ENCODE measurements at regions not wholly inside any gene's neighbourhood (a gene's known extent, or its start where the extent isn't known, plus 50 kb on each side); places are given as distances from the start of the nearest gene placed in this dataset.

DNA sequence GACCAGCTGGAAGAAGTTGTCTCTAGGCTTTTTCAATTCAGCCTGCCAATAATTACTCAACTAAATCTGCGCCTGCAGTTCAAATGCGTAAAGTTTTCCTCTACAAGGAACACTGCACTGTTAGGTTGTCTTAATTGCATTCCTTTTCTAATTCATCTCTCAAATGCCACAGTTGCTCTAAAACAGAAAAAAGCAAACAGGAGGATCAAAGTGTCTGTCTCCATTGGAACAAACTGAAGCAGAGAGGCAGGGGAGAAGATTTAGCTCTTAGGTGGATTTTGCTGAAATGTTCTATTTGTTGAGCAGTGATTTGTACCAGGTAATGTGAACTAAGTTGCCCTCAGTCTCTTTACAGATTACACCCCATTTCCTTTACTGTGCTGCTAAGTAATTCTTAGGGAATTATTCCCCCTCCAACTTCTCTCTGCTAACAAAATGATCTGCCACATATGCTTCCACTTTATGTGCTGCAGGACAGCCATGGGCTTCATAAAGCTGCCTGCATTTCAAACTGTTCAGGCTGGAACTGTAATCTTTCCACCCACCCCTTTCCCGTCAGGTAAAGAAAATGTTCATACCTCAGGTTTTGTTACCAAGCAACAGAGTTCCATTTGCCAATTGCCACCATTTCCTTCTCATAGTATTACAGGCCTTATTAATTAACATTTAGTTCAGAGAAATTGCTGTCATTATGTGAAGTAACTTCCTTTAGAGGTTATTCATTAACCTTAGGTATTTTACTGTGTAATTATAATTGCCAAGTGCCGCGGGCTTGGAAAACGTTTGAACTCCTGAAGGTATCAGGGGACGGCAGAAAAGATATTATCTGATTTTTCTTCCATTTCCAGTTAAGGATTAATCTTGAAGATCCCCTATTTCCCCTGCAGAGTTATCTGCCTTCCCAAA, 149.3 kb downstream of the SPRY1 start:
- no peak for DNase-seq

DNA sequence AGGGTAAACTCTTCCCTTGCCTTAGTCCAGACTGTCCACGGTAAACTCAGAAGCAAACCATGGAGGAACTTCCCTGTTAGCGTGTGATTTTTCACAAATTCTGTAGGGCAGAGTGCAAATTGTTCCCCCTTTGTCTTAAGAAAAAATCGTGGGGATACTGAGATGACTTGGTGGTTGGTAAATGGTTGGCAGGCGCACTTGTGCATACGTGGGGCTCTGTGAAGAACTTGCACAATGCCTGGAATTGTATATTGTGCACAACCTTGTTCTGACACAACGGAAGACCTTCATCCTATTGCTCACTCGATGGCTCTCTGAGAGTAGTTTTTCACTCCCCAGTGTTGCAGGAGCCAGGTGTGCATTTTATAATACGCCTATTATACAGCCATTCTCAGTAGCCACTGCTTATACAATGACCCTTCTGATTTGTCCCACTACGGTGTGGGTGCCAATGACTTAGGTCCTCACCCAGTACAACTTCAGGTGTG, 150.0 kb downstream of the SPRY1 start:
- DNase-seq: no peak

DNA sequence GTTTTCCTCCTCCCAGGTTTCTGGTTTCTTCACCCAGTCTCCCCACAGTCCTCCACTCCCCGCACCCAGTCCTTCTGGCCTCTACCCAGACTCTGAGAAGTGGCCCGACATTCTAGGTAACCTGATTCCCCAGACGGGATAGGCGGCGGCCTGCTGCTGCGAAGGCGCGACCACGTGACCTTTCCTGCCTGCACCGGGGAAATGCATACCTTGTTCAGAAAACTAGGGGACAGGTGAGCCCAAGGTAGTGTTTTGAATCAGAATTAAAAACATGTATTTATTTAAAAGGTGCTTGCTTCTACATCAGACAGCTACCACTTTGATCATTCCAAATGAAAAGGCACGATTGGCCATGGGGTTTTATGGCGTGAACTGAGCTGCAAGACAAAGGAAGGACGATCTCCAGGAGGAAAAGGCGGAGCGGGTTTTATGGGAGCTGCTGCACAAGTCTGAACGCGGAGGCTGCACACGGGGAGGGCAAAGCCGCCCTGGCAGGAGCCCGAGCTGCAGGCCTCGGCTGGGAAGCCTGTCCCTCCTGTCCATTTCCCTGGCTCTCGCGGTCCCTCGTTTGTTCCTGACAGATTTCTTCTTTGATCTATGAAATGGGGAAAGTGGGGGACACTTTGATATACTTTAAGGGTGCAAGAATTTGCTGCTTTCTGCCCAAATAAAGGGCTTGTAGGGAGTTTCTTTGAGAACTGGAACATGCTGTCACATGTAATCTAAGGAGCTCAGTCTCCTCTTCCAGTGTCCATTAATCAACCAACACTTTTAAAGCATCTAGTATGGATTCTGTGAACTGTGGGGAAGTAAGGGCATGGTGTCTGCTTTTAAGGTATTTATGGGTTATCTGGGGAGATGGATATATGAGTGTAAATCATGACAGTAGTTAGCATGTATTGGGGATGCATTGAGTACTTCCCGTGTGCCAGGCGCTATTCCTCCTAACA, 150.9 kb downstream of the SPRY1 start:
- DNase-seq: peak; percentile 54

DNA sequence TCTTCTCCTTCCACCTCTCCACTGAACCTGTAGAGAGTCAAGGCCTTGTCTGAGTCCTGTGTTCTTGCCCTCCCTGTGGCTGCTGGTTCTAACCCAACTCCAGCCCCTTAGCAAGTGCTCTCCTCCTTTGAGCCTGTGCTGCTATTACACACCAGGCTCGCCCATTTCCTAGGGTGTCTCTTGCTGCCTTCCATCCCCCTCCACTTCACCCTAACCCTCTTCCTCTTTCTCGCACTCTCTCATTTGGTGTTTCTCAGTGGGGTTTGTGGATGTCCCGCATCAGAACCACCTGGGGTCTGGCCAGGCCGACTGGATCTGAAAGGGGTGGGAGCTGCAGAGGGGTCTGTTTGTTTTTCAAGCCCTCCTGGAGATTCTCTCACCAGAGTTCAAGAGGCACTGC, 156.7 kb downstream of the SPRY1 start:
- DNase-seq: no peak

- DNase-seq: no peak
Measured at GRCh38 chr4:123553733-123554637, 157.4 kb downstream of the SPRY1 start.

DNA sequence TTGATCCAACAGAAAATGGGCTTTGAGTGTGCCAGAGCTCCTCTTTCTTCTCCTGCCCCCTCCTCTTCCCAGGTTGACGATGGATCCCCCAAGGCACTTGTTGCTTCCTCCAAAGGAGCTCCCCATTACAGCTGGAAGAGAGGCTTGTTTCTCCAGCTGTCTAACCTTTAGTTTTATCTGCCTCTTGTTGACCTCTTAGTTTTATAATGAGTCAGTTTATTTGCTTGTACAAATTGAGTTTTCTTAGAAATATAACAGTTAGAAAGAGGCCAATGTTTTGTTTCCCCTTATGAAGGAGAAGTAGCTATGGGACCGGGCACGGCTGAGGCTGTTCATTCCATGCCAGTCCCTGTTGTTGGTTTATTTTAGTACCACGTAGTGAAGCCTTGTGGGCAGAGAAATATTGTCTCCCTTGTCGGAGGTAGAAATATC, 158.2 kb downstream of the SPRY1 start:
- no peak for DNase-seq

- DNase-seq: peak; percentile 4
Measured at GRCh38 chr4:123555233-123555806, 158.7 kb downstream of the SPRY1 start.

- no peak for DNase-seq
Measured at GRCh38 chr4:123555807-123556273, 159.2 kb downstream of the SPRY1 start.

DNA sequence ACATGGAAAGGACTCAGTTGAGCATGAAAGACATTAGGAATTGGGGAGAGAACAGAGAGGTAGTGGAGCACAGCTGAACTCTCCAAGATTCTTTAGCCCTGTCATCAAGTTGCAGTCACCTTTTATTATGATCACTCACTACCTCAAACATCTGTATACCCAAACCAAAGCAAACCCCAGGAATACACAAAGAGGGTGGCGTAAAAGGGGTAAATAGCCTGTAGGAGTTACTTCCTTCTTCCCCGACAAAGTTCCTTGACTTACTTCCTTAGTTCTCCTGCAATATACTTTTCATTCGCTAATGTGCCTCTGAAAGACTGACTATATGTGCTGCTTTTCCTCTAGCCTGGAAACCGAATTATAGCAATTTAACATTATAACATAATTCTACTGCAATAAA, 159.9 kb downstream of the SPRY1 start:
- no peak for DNase-seq

DNA sequence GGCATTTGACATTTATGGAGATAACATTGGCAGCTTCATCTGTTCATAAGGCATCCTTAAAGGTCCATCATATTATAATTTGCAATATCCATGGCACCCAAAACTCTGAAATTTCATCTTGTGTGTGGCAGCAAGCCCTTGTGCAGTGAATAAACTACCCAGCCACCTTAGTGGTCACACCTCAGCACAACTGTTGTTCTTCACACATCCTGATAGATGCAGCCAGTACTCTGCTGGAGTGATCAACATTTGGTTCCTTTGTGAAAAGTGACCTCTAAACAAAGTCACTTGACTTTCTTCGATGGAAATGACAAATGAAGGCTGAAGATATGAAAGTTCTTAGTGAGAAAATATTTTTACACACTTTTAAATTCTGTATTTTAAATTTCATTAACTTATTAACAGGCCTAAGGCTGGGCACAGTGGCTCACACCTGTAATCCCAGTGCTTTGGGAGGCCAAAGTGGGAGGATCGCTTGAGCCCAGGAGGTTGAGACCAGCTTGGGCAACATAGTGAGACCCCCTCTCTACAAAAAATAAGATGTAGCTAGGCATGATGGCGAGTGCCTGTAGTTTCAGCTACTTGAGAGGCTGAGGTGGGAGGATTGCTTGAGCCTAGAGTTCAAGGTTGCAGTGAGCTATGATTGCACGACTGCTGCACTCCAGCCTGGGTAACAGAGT, 161.4 kb downstream of the SPRY1 start:
- DNase-seq: no peak

DNA sequence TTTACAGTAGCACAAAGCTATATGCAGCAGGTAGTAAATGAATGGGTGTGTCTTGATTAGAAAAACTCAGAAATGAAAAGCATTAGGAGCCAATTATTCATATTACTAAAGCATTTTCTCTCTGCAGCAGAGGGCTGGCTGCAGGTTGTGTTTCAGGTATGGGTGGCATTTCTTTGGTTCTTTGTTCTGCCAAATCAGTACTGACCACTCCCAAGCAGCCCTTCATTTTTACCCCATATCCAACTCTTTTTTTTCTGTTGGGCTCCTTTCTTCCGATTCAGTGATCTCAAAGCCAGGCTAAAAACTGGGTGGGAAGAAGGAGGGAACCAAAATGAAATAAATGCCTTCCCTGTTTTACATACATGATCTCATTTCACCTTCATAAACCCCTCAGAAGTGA, 162.3 kb downstream of the SPRY1 start:
- no peak for DNase-seq

DNA sequence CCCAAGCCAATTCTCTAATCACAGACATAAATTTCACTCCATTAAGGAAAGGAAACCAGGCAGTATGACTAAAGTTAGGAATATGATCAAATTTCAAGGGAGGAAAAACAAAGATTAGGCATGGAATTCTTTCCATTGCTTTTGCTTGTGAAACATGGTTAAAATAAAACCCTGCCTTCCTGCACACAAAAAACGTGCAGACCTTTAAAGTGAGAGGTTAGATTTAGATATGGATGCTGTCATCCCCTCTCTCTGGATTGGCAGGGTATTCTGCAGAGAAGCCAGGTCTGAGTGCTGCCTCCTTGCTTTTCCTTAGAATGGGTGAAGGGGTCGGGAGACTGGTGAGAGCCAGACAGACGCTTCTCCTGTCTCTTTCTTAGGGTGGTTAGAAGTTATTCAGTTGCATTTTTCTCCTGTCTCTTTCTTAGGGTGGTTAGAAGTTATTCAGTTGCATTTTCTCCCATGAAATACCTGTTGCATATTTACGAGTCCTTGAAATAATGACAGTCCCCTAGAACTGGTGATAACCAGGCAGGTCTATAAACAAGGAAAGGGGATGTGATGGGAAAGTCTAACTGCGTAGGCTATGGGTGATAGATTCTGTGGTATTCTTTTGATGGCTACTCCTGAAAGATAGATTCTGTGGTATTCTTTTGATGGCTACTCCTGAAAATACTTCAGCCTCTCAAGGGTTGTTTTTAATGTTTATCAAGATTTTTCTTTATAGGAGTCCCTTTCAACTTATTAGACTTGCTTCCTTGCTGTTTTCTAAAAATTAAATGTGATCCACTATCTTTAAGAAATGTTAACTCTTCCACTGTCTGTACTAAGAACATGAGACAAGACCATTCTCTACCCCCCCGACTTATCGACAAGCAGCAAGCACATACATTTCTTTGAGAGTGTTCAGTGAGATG, 163.6 kb downstream of the SPRY1 start:
- no peak for DNase-seq

DNA sequence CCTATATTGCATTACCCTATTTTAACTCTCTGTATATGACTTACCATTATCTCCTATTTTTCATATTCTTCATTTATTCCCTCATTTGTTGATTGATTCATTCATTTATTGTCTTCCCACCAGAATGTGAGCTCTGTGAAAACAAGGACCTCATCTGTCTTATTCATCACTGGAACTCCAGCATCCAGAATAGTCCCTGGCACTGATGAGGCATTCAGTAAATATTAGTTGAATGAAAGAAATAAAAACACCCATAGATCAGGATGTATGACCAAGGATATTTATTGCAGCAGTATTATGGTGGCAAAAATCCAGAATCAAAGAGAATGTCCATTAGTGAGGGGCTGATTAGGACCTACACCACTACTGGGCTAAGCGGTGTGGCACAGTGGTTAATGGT, 164.9 kb downstream of the SPRY1 start:
- DNase-seq: no peak

GRCh38 chr4:123562994-123563750, 166.6 kb downstream of the SPRY1 start:
- DNase-seq: no peak

DNA sequence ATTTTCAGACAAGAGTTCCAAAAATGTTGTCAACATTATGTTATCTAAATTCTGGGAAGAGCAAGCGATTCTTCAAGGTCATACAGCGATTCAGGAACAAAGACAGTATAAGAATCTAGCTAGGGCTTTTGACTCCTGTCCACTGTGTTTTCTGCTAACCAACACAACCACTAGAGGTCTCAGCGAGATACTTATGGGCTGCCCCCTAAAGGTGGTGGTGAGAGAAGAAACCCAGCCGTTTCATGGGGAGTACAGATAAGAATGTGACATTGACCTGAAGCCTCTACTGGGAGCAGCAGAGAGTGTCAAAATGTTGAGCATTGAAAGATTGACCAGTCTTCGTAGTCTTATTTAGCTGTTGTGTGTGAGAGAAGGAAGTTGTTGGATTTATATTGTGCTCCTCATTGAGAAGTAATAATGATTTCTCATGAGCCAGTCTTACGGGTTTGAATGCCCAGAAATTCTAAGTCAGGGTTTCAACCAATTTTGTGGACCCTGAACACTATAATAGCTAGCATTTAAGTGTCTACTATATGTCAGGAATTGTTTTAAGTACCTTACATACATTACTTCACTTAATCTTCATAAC, 168.3 kb downstream of the SPRY1 start:
- peak; percentile 42 for DNase-seq

GRCh38 chr4:123568936-123569335, 172.3 kb downstream of the SPRY1 start:
- DNase-seq: no peak

GRCh38 chr4:123569541-123569940, 172.9 kb downstream of the SPRY1 start:
- DNase-seq: no peak

DNA sequence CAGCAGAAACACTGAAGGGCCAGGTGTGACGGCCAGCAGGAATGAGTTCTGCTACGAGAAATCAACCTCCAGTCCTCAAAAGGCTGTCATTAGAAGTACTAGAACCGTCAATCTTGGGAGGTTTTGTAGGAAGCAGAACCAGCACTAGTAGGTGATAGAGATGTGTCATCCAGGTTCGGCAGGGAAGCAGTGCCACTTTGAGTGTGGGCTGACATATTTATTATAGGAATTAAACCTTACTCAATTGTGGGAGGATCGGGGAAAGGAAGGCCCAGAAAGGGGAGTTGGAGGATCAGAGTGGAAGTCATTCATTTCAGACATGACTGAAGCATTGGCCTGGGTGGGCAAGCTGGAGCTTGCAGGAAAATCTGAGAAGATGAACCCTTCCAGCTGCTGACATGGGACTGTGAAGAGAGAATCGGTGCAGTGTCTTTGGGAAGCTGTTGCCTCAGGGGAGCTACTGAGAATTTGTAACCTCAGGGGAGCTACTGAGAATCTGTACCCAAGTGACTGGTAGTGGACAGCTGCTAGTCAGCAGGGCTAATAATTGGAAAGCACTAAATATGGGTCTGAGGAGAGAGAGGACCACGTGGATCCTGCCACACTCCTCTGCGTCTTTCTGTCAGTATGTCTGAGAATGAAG, 177.4 kb downstream of the SPRY1 start:
- no peak for DNase-seq

All from NCI-H510A (cell line).